Mucosa of descending colon (tissue), 3 donors: ENCODE measurements at regions not wholly inside any gene's neighbourhood (a gene's known extent, or its start where the extent isn't known, plus 50 kb on each side); places are given as distances from the start of the nearest gene placed in this dataset.

Source experiments
- ATAC-seq: fragments of 200-7000 bp; cut with Tn5 transposase; one replicate; pipeline ENCODE4 v1.9.1; 2020; ENCODE audit warnings: mild to moderate bottlenecking, moderate library complexity
- DNase-seq, 3 donors: peaks; one replicate each; pipeline ENCODE4 v3.0.0-alpha.2; 2020
- H3K36me3 ChIP-seq: fragments of 200-600 bp; one replicate; pipeline ENCODE4 v1.8.0; 2021; ENCODE audit warnings: low read depth, mild to moderate bottlenecking
- H3K4me1 ChIP-seq: fragments of 200-600 bp; one replicate; pipeline ENCODE4 v1.8.0; 2021; ENCODE audit warnings: low read depth, mild to moderate bottlenecking
- H3K4me3 ChIP-seq: fragments of 200-600 bp; one replicate; pipeline ENCODE4 v1.8.0; 2021; ENCODE audit warnings: mild to moderate bottlenecking
- H3K9me3 ChIP-seq: fragments of 200-600 bp; one replicate; pipeline ENCODE4 v1.8.0; 2021; ENCODE audit warnings: mild to moderate bottlenecking
- intact Hi-C, 2 donors: fragments of 100-400 bp; cut with DNase I in 1 of 2; cut with micrococcal nuclease in 1 of 2; formaldehyde crosslinking; loops; one replicate each; pipeline versions ENCODE4 v1.11.0 to v1.11.1; 2022; cut with DNase I, micrococcal nuclease
- TF ChIP-seq, protein P1 (sequence below): fragments of 200-600 bp; IDR thresholded peaks from one replicate; pipeline ENCODE4 v1.8.0; 2022; ENCODE audit warnings: antibody characterized with exemption, mild to moderate bottlenecking
- donor health status: DM: no; HTN: no; CAD: no; lungs with moderate emphysema.
- donor health status: DM: no; HTN: no; CAD: no.
- donor health status: DM: no; HTN: yes; CAD: no.

DNA sequence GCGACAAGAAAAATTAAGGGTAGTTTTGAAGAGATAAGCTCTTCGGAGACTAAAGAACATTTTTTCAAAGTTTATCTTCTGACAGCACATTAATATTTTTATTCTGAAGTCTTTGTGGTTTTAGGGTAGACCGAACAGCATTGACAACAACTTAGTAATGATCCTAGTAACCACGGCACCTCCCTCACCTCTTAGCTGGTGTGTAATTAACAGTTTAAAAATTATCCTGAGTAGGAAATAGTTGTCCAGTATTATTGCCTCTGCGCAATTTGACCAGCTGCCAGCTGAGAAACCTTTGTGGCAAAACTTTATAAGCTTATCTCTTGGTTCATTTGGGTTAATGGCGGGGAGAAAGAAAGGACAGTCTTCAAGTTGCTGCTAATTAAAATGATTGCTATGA lies 213.6 kb downstream of the CBLL2 start:
- intact Hi-C loops = no loop called here
- Histone ChIP-seq H3K36me3 (no peaks in the 10 kb centered on the region), H3K4me1 (no peaks in the 10 kb centered on the region), H3K4me3 (no peak overlapping the region), H3K9me3 (no peaks in the 10 kb centered on the region)
- TF ChIP-seq, protein P1, sequence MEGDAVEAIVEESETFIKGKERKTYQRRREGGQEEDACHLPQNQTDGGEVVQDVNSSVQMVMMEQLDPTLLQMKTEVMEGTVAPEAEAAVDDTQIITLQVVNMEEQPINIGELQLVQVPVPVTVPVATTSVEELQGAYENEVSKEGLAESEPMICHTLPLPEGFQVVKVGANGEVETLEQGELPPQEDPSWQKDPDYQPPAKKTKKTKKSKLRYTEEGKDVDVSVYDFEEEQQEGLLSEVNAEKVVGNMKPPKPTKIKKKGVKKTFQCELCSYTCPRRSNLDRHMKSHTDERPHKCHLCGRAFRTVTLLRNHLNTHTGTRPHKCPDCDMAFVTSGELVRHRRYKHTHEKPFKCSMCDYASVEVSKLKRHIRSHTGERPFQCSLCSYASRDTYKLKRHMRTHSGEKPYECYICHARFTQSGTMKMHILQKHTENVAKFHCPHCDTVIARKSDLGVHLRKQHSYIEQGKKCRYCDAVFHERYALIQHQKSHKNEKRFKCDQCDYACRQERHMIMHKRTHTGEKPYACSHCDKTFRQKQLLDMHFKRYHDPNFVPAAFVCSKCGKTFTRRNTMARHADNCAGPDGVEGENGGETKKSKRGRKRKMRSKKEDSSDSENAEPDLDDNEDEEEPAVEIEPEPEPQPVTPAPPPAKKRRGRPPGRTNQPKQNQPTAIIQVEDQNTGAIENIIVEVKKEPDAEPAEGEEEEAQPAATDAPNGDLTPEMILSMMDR = no peak
- no peak for ATAC-seq
- no peak for DNase-seq

DNA sequence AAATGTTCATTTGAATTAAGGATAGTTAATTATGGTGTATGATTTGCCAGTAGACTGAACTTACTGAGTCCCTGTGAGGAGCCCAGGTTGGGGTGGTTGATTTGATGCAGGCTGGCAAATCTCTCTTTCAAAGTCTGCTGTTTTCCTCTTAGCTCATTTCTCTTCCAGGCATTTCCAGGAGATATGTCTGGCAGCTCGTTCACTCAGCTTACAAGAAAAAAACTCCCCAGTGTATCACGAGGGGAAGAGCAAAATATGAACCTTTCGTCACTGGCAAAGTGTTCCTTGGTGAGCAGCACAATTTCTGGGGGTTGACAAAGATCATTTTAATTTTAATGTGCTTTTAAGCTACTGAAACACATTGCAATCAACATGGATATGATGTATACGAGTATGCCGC lies 244.2 kb downstream of the CBLL2 start:
- intact Hi-C loops = no loop called here
- Histone ChIP-seq H3K36me3 (no peaks in the 10 kb centered on the region), H3K4me1 (no peaks in the 10 kb centered on the region), H3K4me3 (no peak overlapping the region), H3K9me3 (no peaks in the 10 kb centered on the region)
- TF ChIP-seq, protein P1 = no peak
- ATAC-seq (no peak), DNase-seq (no peak)

DNA sequence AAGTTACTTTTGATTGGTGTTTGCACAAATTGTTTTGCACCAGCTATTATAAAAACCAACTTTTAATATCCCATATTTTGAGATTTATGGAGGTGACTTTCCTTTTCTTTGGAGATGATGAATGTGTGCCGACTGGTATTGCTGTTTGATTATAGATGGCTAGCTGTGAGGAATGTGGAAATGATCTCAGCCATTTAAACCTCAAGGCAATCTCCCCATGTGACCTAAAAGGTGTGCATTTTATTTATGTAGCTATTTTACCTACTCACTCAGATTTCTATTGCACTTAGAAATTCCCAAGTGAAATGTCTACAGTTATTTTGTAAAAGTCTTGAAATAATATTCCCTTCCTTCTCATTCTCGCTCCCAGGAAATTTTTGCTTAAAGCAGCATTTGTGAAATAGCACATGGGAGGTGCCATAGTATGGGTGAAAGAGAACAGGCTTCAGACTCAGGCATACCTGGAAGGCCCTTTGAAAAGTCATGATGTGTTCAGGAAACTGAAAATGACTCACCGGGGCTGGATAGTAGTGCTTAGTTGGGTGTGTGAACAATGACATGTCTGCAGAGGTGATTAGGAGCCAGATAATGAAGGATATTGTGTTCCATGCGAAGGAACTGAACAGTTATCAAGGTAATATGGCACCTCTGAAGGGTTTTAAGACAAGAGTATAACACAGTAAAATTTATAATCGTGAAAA lies 247.6 kb downstream of the CBLL2 start:
- Histone ChIP-seq H3K4me1 (no peaks in the 10 kb centered on the region), H3K4me3 (no peak overlapping the region), H3K36me3 (no peaks in the 10 kb centered on the region), H3K9me3 (no peaks in the 10 kb centered on the region)
- intact Hi-C loops = no loop called here
- DNase-seq (no peak), ATAC-seq (no peak)
- TF ChIP-seq, protein P1 = no peak

DNA sequence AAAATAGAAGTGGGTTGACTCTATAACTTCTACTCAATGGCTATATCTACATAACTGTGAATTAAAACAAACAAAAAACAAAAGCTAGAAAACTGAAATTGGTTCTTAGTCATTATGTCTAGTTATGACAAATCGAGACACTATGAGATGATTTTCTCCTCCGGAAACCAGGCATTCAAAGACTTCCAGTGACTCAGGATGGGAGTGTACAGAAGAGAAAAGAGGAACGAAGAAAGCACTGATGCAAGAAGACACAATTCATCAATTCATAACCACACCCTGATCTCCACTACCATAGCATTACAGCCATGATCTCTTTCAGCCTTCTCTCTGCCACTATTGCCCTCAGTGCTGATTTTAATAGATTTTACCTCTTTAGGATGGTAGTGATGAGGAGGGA lies 253.6 kb downstream of the CBLL2 start:
- DNase-seq = no peak
- ATAC-seq = no peak
- Histone ChIP-seq H3K9me3 (no peaks in the 10 kb centered on the region), H3K4me3 (no peak overlapping the region), H3K36me3 (no peaks in the 10 kb centered on the region), H3K4me1 (no peaks in the 10 kb centered on the region)
- TF ChIP-seq, protein P1 = no peak
- intact Hi-C loops = no loop called here

DNA sequence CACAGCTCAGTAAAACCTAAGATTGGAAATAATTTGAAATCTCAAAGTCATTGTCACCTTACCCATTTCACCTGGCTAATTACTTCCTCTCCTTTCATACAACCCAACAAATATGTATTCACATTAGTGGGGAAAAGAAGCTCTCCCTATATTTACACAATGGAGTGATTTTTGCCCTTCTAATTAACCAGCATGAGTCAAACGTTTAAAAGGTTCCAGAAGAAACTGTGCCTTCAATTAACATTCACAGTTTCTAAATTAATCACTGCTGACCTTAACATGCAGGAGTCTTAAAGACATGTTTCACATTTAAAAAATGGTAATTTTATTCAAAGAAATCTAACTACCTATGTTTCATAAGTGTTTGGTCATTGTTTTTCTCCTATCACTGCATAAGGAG lies 254.6 kb downstream of the CBLL2 start:
- no peak for DNase-seq
- TF ChIP-seq, protein P1 = no peak
- Histone ChIP-seq H3K36me3 (no peaks in the 10 kb centered on the region), H3K4me3 (no peak overlapping the region), H3K9me3 (no peaks in the 10 kb centered on the region), H3K4me1 (no peaks in the 10 kb centered on the region)
- ATAC-seq = no peak
- intact Hi-C loops = no loop called here

DNA sequence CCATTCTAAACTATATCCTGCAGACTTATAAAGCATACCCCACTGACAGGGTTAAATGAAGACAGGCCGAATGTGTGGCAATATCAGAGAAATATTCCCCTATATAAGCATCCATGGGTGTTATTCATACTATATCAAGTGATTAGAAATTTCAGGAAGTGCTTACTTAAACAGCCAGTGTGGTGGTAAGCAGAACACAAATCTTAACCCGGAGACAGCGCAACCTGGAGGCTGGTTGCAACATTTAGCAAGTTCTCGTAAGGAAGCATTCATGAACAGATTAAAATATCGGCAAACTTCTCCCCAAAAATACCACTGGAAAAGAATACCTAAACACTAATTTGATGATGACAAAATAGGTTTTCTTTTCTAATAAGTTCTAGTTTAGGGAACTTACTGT lies 261.2 kb downstream of the CBLL2 start:
- no peaks in the 10 kb centered on the region for H3K9me3 ChIP-seq
- no peak overlapping the region for H3K4me3 ChIP-seq
- intact Hi-C loops = no loop called here
- TF ChIP-seq, protein P1 = no peak
- DNase-seq = no peak
- H3K36me3 ChIP-seq = no peaks in the 10 kb centered on the region
- H3K4me1 ChIP-seq = no peaks in the 10 kb centered on the region
- no peak for ATAC-seq
